ENCODE measurements at regions not wholly inside any gene's neighbourhood (a gene's known extent, or its start where the extent isn't known, plus 50 kb on each side); places are given as distances from the start of the nearest gene placed in this dataset.
"Not testable (repeated sequence)": the region's sequence is repeated elsewhere in the genome, so short reads cannot be mapped to it uniquely, and the experiment has no call there.

GRCh38 chr10:28906415-28906814 lies 229.1 kb downstream of the BAMBI start:
- DNase-seq (ENCODE audit: low read depth, low spot score) = no peak
- no peak for TF ChIP-seq CTCF (IDR thresholded peaks at IDR 0.05; ENCODE audit: low read depth, low read length)
- in situ Hi-C loops (cut with HindIII; ENCODE audit: low sequenced_read_pairs) = no loop called here
- no peak overlapping the region for H3K4me3 ChIP-seq (ENCODE audit: low read depth, low read length)

- DNase-seq (ENCODE audit: low read depth, low spot score) = no peak
- no peak for TF ChIP-seq CTCF (IDR thresholded peaks at IDR 0.05; ENCODE audit: low read depth, low read length)
- in situ Hi-C loops (cut with HindIII; ENCODE audit: low sequenced_read_pairs) = no loop called here
- H3K4me3 ChIP-seq (ENCODE audit: low read depth, low read length) = no peak overlapping the region
Measured at GRCh38 chr10:28906934-28907333, 229.6 kb downstream of the BAMBI start.

GRCh38 chr10:28909875-28910274 lies 232.6 kb downstream of the BAMBI start:
- in situ Hi-C loops (cut with HindIII; ENCODE audit: low sequenced_read_pairs) = no loop called here
- no peak for DNase-seq (ENCODE audit: low read depth, low spot score)
- no peak for TF ChIP-seq CTCF (IDR thresholded peaks at IDR 0.05; ENCODE audit: low read depth, low read length)
- H3K4me3 ChIP-seq (ENCODE audit: low read depth, low read length) = no peak overlapping the region

GRCh38 chr10:28910956-28911355 lies 233.6 kb downstream of the BAMBI start:
- H3K4me3 ChIP-seq (ENCODE audit: low read depth, low read length) = no peak overlapping the region
- no peak for TF ChIP-seq CTCF (IDR thresholded peaks at IDR 0.05; ENCODE audit: low read depth, low read length)
- in situ Hi-C loops (cut with HindIII; ENCODE audit: low sequenced_read_pairs) = no loop called here
- peak; percentile 41 for DNase-seq (ENCODE audit: low read depth, low spot score)

GRCh38 chr10:28911511-28911910 lies 234.2 kb downstream of the BAMBI start:
- in situ Hi-C loops (cut with HindIII; ENCODE audit: low sequenced_read_pairs); DNase-seq (ENCODE audit: low read depth, low spot score); H3K4me3 ChIP-seq (ENCODE audit: low read depth, low read length): not testable (repeated sequence)

GRCh38 chr10:28912017-28912783 lies 234.9 kb downstream of the BAMBI start:
- no peak for TF ChIP-seq CTCF (IDR thresholded peaks at IDR 0.05; ENCODE audit: low read depth, low read length)
- in situ Hi-C loops (cut with HindIII; ENCODE audit: low sequenced_read_pairs) = no loop called here
- H3K4me3 ChIP-seq (ENCODE audit: low read depth, low read length) = no peak overlapping the region
- no peak for DNase-seq (ENCODE audit: low read depth, low spot score)

- in situ Hi-C loops (cut with HindIII; ENCODE audit: low sequenced_read_pairs) = no loop called here
- DNase-seq (ENCODE audit: low read depth, low spot score) = no peak
- no peak overlapping the region for H3K4me3 ChIP-seq (ENCODE audit: low read depth, low read length)
- TF ChIP-seq CTCF (IDR thresholded peaks at IDR 0.05; ENCODE audit: low read depth, low read length) = no peak
Measured at GRCh38 chr10:28913436-28914237, 236.3 kb downstream of the BAMBI start.
